Esophagus (tissue), 2 donors: ENCODE measurements at regions not wholly inside any gene's neighbourhood (a gene's known extent, or its start where the extent isn't known, plus 50 kb on each side); places are given as distances from the start of the nearest gene placed in this dataset.

Experiments used
- H3K27ac ChIP-seq, 2 donors: one replicate each; pipeline ENCODE4 v1.5.1; 2013; ENCODE audit warnings: low read depth in 2 of 2, mild to moderate bottlenecking in 2 of 2, inconsistent platforms in 1 of 2, low read length in 1 of 2, moderate library complexity in 1 of 2
- H3K27me3 ChIP-seq, 2 donors: one replicate each; pipeline ENCODE4 v1.6.1; 2013; ENCODE audit warnings: low read length in 2 of 2, control low read depth in 1 of 2, mild to moderate bottlenecking in 1 of 2; ENCODE audit not compliant: insufficient read depth in 2 of 2, control insufficient read depth in 1 of 2
- H3K36me3 ChIP-seq, 2 donors: one replicate each; pipeline ENCODE4 v1.6.1; 2013; ENCODE audit warnings: low read length in 1 of 2; ENCODE audit not compliant: control insufficient read depth in 2 of 2, insufficient read depth in 2 of 2
- H3K4me1 ChIP-seq, 2 donors: one replicate each; pipeline ENCODE4 v1.6.1; 2013; ENCODE audit warnings: low read length in 1 of 2; ENCODE audit not compliant: control insufficient read depth in 2 of 2, insufficient read depth in 2 of 2
- H3K4me3 ChIP-seq, 2 donors: one replicate each; pipeline ENCODE4 v1.5.1; 2013; ENCODE audit warnings: low read length in 2 of 2, mild to moderate bottlenecking in 2 of 2, low read depth in 1 of 2, moderate library complexity in 1 of 2
- H3K9me3 ChIP-seq, 2 donors: one replicate each; pipeline ENCODE4 v1.6.1; 2013; ENCODE audit warnings: mild to moderate bottlenecking in 2 of 2, low read depth in 1 of 2, low read length in 1 of 2, moderate library complexity in 1 of 2; ENCODE audit not compliant: control insufficient read depth in 2 of 2, insufficient read depth in 1 of 2
- WGBS, 2 donors: extraction: QIAGEN DNeasy Blood & Tissue Kit; methylation state at CpG; one replicate each; pipeline ENCODE4 v1.1.7; 2013; 5-methylcytosine and 5-hydroxymethylcytosine counted together
- donor health status: healthy with polysubstance abuse.
- donor health status: Bipolar disorder and iron deficiency.

DNA sequence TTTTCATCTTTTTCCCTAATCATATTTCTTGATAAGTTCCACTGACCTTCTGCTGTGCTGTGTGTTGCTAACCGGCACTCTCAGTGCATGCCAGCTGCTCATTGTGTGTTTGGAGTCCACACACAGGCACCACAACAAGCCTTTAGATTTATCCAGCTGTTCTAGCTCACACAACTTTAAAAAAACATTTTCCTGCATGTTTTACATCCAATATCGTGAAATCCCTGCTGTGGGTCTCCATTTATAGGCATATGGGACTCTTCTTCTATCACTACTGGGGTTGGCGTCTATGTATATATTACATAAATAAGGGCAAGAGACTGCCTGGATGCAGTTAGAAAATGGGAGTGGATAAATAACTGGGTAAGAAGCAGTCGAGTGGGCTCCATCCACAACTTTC lies 183.6 kb upstream of the ADARB2 start:
- whole genome bisulfite sequencing, 2 donors, result 66 to 67% methylated on average over 4 of the region's 4 CpGs
- Histone ChIP-seq H3K4me3 (no peak overlapping the region), H3K4me1 (no peaks in the 10 kb centered on the region), H3K36me3 (no peaks in the 10 kb centered on the region), H3K27ac (no peak overlapping the region), H3K27me3 (peaks cover 0 to 2% of the 10 kb centered on the region in 2 donors), H3K9me3 (no peaks in the 10 kb centered on the region)

- Histone ChIP-seq H3K9me3 (no peaks in the 10 kb centered on the region), H3K27me3 (peaks cover 0 to 2% of the 10 kb centered on the region in 2 donors), H3K4me3 (no peak overlapping the region), H3K27ac (no peak overlapping the region), H3K36me3 (no peaks in the 10 kb centered on the region), H3K4me1 (no peaks in the 10 kb centered on the region)
- 41 to 54% methylated on average over 4 of the region's 4 CpGs for WGBS, 2 donors
Measured at GRCh38 chr10:1920127-1920526, 182.8 kb upstream of the ADARB2 start.

DNA sequence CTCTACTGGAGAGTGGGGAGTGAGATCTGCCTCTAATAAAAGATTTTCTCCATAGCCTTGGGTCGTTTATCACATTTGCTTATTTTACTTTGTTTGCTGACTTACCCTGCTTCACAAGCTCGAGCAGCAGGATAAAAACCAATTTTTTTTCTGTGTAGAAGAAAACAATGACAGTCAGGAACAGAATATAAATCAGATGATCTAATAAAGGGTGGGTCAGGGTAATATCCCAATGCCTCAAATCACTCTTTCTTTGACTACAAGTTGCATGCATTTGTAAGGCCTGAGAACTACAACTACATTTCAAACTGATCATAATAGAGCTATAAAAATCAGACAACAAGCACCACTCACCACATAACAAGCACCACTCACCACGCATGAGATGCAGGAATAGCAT lies 174.4 kb upstream of the ADARB2 start:
- H3K27me3 ChIP-seq, result no peaks in the 10 kb centered on the region
- no peaks in the 10 kb centered on the region for H3K9me3 ChIP-seq
- H3K4me1 ChIP-seq, result no peaks in the 10 kb centered on the region
- no peak overlapping the region for H3K4me3 ChIP-seq
- WGBS, 2 donors, result 42 to 46% methylated on average over 3 of the region's 3 CpGs
- H3K27ac ChIP-seq, result no peak overlapping the region
- no peaks in the 10 kb centered on the region for H3K36me3 ChIP-seq

GRCh38 chr10:1903982-1904381 lies 166.7 kb upstream of the ADARB2 start:
- no peaks in the 10 kb centered on the region for H3K4me1 ChIP-seq
- no peaks in the 10 kb centered on the region for H3K27me3 ChIP-seq
- H3K27ac ChIP-seq, result no peak overlapping the region
- H3K36me3 ChIP-seq, result no peaks in the 10 kb centered on the region
- WGBS, 2 donors, result 83% methylated on average over 4 of the region's 4 CpGs
- no peak overlapping the region for H3K4me3 ChIP-seq
- H3K9me3 ChIP-seq, result no peaks in the 10 kb centered on the region

- Histone ChIP-seq H3K4me3 (no peak overlapping the region), H3K27ac (no peak overlapping the region), H3K4me1 (no peaks in the 10 kb centered on the region), H3K36me3 (no peaks in the 10 kb centered on the region), H3K27me3 (no peaks in the 10 kb centered on the region), H3K9me3 (no peaks in the 10 kb centered on the region)
- WGBS, 2 donors, result 58 to 64% methylated on average over 5 of the region's 5 CpGs
Measured at GRCh38 chr10:1896153-1896552, 158.8 kb upstream of the ADARB2 start.

DNA sequence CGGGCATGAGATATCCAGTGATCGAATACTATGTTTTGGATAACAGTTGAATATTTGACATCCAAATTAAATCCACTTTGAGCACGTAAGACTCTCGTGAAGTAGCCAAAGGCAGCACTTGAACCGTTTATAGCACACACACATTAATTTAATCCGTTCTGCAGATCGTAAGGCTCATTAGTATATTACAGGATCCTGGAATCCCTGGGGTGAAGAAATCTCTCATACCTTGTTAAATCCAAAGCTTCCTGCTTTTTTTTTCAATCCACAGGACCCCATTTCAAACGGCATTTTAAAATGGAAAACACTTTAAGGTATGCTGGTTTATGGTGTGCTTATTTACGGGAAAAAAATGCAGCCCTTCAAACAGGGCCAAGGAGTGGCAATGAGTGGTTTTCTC lies 158.4 kb upstream of the ADARB2 start:
- Histone ChIP-seq H3K36me3 (no peaks in the 10 kb centered on the region), H3K27ac (no peak overlapping the region), H3K4me3 (no peak overlapping the region), H3K27me3 (no peaks in the 10 kb centered on the region), H3K4me1 (no peaks in the 10 kb centered on the region), H3K9me3 (no peaks in the 10 kb centered on the region)
- 75 to 78% methylated on average over 9 of the region's 9 CpGs for WGBS, 2 donors

GRCh38 chr10:1894912-1895311 lies 157.6 kb upstream of the ADARB2 start:
- WGBS, 2 donors, result 94 to 95% methylated on average over 4 of the region's 4 CpGs
- no peak overlapping the region for H3K4me3 ChIP-seq
- no peaks in the 10 kb centered on the region for H3K9me3 ChIP-seq
- H3K4me1 ChIP-seq, result no peaks in the 10 kb centered on the region
- no peaks in the 10 kb centered on the region for H3K27me3 ChIP-seq
- no peak overlapping the region for H3K27ac ChIP-seq
- H3K36me3 ChIP-seq, result no peaks in the 10 kb centered on the region

DNA sequence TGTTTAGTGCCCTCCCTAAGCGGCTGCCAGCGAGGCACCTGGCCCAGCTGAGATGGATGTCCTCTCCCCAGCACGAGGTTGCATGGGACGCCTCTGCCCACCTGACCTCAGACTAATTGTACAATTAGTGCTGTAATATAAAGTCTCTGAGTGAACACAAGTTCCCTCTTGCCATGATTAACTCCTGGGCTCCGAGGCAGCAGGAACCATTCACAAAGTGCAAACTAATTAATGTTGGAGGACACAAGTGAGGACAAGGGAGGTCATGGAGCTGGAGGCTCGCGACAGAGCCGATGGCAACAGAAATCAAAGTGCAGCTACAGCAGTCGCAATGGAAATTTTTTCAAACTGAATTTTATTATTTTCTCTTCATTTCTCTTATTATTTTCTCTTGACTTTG lies 156.6 kb upstream of the ADARB2 start:
- Histone ChIP-seq H3K27me3 (no peaks in the 10 kb centered on the region), H3K27ac (no peak overlapping the region), H3K9me3 (no peaks in the 10 kb centered on the region), H3K4me3 (no peak overlapping the region), H3K36me3 (no peaks in the 10 kb centered on the region), H3K4me1 (no peaks in the 10 kb centered on the region)
- WGBS, 2 donors, result 75 to 77% methylated on average over 9 of the region's 9 CpGs

DNA sequence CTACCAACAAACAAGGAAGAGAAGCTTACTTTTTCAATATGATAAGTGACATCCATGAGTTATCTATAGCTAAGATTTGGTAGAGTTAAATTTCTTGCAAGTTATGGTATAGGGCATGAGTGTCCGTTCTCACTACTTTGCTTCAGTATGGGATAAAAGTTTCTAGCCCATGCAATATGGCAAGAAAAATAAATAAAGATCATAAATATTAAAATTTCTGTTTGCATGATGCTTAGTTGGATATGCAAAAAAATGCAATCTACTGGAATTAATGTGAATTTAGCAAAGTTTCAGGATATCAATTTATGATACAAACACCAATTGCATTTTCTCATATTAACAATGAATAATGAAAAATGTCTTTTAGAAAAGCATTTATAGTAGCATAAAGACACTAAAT lies 148.7 kb upstream of the ADARB2 start:
- H3K9me3 ChIP-seq, result peaks cover 0 to 3% of the 10 kb centered on the region in 2 donors
- H3K36me3 ChIP-seq, result no peaks in the 10 kb centered on the region
- no peaks in the 10 kb centered on the region for H3K4me1 ChIP-seq
- H3K4me3 ChIP-seq, result no peak overlapping the region
- WGBS, 2 donors, result 78 to 80% methylated on average over 1 of the region's 1 CpG
- no peaks in the 10 kb centered on the region for H3K27me3 ChIP-seq
- H3K27ac ChIP-seq, result no peak overlapping the region

DNA sequence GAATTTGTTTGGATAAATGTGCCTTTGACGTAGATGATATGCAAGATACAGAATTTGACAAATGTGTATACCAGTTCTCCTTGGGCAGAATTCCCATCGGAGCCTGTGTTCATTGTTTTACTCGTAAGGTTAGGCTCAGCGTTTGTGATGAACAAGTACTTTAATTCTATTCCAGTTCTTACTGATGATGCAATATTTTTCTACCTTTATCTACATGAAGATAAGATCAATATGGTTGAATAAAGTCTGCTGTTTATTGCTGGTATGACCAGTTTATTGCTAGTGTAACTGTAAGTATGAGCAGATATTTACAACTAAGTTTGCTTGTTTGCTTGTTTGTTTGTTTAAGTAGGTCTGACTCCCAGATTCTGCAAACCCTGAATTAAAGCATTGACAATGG lies 145.4 kb upstream of the ADARB2 start:
- 55 to 75% methylated on average over 4 of the region's 4 CpGs for WGBS, 2 donors
- no peak overlapping the region for H3K4me3 ChIP-seq
- peaks cover 0 to 3% of the 10 kb centered on the region in 2 donors for H3K9me3 ChIP-seq
- no peaks in the 10 kb centered on the region for H3K27me3 ChIP-seq
- H3K36me3 ChIP-seq, result no peaks in the 10 kb centered on the region
- H3K27ac ChIP-seq, result no peak overlapping the region
- H3K4me1 ChIP-seq, result no peaks in the 10 kb centered on the region
